ENCODE measurements at regions not wholly inside any gene's neighbourhood (a gene's known extent, or its start where the extent isn't known, plus 50 kb on each side); places are given as distances from the start of the nearest gene placed in this dataset.

DNA sequence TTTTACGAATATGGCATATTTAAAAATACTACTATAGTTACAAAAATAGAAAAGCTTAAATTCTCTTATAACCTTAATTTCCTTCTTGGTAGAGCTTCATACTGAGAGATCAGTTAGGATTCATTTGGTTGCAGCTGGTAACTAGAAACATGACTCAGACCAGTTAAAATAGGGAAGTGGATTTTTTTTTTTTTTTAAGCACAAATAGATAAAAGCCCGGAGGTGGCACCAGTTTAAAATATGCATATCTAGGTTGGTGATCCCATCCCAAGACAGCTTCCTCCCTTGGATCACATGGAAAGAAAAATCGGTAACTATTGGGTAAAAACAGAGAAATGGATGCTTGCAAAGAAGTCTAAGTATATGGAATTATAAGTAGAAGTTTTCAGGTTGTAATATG lies 1634.3 kb downstream of the MAT2B start:
- TF ChIP-seq CTCF (IDR thresholded peaks at IDR 0.05): no peak
- TF ChIP-seq POLR2A (IDR thresholded peaks at IDR 0.05): no peak
